C4-2B (cell line): ENCODE measurements at regions not wholly inside any gene's neighbourhood (a gene's known extent, or its start where the extent isn't known, plus 50 kb on each side); places are given as distances from the start of the nearest gene placed in this dataset.

Source experiments
- H3K27ac ChIP-seq: fragments of 450-650 bp; 2 replicates; pipeline ENCODE4 v1.5.1; 2017
- ZFX ChIP-seq: fragments of 450-650 bp; IDR thresholded peaks from 2 replicates; pipeline ENCODE4 v1.6.1; 2017
- TF ChIP-seq, protein P1 (sequence below): fragments of 450-650 bp; conservative IDR thresholded peaks from 2 replicates; pipeline ENCODE4 v1.5.1; 2017; ENCODE audit warnings: mild to moderate bottlenecking

DNA sequence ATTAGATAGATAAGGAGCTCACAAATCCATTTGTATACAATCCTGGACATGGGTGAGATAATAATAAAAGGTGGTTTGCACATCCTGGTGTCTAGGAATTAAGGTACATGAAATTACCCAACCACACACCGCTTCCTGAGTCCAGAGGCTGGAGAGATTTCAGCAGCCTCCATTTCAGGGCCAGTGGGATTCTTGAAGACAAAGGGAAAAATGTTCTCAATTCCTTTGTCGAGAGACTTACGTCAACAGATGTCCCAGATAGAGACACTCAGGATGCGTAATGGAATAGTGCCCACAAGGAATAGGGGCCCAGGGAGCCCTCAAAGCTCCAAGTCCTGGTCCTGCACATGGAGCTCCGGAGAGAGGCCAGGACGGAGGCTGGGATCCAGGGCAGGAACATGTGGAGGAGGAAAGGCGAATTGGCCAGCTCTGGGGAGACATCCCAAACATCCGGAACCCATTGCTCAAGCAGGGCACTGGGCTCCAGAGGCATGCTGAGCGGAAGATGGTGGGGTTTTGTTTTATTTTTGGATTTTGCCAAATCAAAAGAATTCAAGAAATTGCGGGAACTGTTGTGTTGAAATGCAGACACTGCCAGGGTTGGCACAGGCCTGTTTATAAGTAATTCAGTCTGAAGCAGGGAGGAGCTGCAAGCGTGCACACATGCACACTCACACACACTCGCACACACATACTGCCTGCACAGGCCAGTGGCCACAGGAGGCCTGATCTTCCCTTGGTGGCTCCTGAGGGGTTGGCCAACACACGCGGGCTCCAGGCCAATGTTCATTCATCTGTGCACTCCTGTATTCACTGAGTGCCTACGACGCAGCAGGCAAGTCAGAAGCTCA, 97.2 kb downstream of the NOG start:
- no peak for TF ChIP-seq ZFX
- TF ChIP-seq, protein P1, sequence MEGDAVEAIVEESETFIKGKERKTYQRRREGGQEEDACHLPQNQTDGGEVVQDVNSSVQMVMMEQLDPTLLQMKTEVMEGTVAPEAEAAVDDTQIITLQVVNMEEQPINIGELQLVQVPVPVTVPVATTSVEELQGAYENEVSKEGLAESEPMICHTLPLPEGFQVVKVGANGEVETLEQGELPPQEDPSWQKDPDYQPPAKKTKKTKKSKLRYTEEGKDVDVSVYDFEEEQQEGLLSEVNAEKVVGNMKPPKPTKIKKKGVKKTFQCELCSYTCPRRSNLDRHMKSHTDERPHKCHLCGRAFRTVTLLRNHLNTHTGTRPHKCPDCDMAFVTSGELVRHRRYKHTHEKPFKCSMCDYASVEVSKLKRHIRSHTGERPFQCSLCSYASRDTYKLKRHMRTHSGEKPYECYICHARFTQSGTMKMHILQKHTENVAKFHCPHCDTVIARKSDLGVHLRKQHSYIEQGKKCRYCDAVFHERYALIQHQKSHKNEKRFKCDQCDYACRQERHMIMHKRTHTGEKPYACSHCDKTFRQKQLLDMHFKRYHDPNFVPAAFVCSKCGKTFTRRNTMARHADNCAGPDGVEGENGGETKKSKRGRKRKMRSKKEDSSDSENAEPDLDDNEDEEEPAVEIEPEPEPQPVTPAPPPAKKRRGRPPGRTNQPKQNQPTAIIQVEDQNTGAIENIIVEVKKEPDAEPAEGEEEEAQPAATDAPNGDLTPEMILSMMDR = no peak
- no peak overlapping the region for H3K27ac ChIP-seq

DNA sequence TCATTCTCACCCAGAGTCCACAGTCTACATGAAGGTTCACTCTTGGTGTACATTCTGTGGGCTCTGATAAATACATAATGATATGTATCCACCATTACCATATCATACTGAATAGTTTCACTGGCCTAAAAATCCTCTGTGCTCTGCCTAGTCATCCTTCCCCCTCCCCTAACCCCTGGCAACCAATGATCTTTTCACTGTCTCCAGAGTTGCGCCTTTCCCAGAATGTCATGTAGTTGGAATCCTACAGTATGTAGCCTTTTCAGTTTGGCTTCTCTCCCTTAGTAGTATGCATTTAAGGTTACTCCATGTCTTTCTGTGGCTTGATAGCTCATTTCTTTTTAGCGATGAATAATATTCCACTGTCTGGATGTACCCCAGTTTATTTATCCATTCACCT, 101.3 kb downstream of the NOG start:
- TF ChIP-seq, protein P1 = no peak
- no peak for TF ChIP-seq ZFX
- H3K27ac ChIP-seq = no peak overlapping the region

- TF ChIP-seq ZFX = no peak
- H3K27ac ChIP-seq = no peak overlapping the region
Observed at GRCh38 chr17:56697190-56697589, 103.7 kb downstream of the NOG start.

- H3K27ac ChIP-seq = no peak overlapping the region
- TF ChIP-seq, protein P1 = no peak
- TF ChIP-seq ZFX = no peak
Observed at GRCh38 chr17:56699186-56699894, 105.8 kb downstream of the NOG start.

DNA sequence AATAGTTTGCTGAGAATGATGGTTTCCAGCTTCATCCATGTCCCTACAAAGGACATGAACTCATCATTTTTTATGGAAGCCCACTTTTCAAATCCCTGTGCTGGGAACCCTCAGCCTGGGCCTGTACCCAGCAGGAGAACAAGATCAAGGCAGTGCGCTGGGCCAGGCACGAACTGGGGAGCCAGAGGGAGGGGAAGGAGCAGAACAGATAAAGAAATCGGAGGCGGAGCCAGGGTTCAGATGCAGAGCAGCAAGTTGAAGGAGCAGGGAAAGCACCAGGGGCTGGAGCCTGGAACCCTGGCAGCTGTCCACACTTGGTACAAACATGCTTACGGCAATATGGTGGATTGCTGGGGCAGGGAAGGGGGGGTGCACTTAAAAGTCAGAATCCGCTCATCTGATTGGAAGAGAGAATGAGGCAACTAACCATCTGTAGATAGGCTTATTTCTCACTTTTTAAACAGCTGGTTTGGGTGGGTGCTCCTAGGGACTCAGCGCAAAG, 107.5 kb downstream of the NOG start:
- H3K27ac ChIP-seq = no peak overlapping the region
- TF ChIP-seq, protein P1 = no peak
- no peak for TF ChIP-seq ZFX

GRCh38 chr17:56707312-56708219, 114.1 kb downstream of the NOG start:
- TF ChIP-seq ZFX = no peak
- TF ChIP-seq, protein P1 = no peak
- no peak overlapping the region for H3K27ac ChIP-seq

GRCh38 chr17:56708220-56708558, 114.7 kb downstream of the NOG start:
- TF ChIP-seq, protein P1 = no peak
- no peak for TF ChIP-seq ZFX
- H3K27ac ChIP-seq = no peak overlapping the region
